ENCODE measurements at regions not wholly inside any gene's neighbourhood (a gene's known extent, or its start where the extent isn't known, plus 50 kb on each side); places are given as distances from the start of the nearest gene placed in this dataset.

DNA sequence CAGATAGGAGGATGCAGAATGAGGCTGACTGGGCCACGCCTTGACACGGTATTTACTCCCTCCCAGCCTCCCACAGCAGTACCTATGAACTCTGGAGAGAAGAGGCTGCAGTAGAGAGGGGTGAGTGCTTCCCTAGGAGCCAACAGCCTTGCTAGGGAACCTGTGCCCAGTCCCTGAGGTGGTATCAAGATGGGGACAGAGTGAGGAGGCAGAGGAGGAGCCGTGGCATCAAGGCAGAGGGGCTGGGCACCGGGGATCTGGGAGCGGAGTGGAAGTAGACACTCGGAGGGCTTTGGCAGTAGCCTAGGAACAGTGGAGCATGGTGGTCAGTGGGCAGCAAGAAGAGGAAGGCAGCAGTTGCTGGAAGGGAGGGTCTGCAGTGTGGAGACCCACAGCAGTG lies 68.7 kb upstream of the CHST15 start:
- Histone ChIP-seq H3K4me3 (ENCODE audit: control insufficient read depth in 2 of 3, extremely low read depth in 1 of 3, insufficient read depth in 2 of 3, low read depth in 1 of 3, low read length in 3 of 3) (no peak overlapping the region), H3K9ac (ENCODE audit: control insufficient read depth, extremely low read depth, insufficient read depth, low read length) (no peak overlapping the region), H3K9me1 (ENCODE audit: control insufficient read depth, extremely low read depth, insufficient read depth, low read length) (no peaks in the 10 kb centered on the region), H3K27me3 (ENCODE audit: control insufficient read depth, extremely low read depth, insufficient read depth, low read length) (peaks cover 3% of the 10 kb centered on the region), H2AFZ (ENCODE audit: control insufficient read depth, low read length) (no peak overlapping the region), H3K4me2 (ENCODE audit: control insufficient read depth, extremely low read depth, insufficient read depth, low read depth, low read length) (no peak overlapping the region), H4K20me1 (ENCODE audit: control insufficient read depth, extremely low read depth, insufficient read depth, low read length) (no peaks in the 10 kb centered on the region), H3K27ac (ENCODE audit: control insufficient read depth, insufficient read depth, low read length) (no peak overlapping the region), H3K4me1 (ENCODE audit: control insufficient read depth, extremely low read depth, insufficient read depth, low read length) (no peaks in the 10 kb centered on the region), H3K36me3 (ENCODE audit: control insufficient read depth in 2 of 2, extremely low read depth in 1 of 2, insufficient read depth in 2 of 2, low read length in 2 of 2) (no peaks in the 10 kb centered on the region), H3K79me2 (ENCODE audit: control insufficient read depth, insufficient read depth, low read length) (no peaks in the 10 kb centered on the region), H3K9me3 (ENCODE audit: control insufficient read depth, low read depth, low read length) (no peaks in the 10 kb centered on the region)
- DNase-seq (ENCODE audit: low read depth, low spot score) (no peak), FAIRE-seq (no peak)
- no peak for TF ChIP-seq EZH2 (IDR thresholded peaks at IDR 0.05; ENCODE audit: low read length)
- TF ChIP-seq, protein P1, sequence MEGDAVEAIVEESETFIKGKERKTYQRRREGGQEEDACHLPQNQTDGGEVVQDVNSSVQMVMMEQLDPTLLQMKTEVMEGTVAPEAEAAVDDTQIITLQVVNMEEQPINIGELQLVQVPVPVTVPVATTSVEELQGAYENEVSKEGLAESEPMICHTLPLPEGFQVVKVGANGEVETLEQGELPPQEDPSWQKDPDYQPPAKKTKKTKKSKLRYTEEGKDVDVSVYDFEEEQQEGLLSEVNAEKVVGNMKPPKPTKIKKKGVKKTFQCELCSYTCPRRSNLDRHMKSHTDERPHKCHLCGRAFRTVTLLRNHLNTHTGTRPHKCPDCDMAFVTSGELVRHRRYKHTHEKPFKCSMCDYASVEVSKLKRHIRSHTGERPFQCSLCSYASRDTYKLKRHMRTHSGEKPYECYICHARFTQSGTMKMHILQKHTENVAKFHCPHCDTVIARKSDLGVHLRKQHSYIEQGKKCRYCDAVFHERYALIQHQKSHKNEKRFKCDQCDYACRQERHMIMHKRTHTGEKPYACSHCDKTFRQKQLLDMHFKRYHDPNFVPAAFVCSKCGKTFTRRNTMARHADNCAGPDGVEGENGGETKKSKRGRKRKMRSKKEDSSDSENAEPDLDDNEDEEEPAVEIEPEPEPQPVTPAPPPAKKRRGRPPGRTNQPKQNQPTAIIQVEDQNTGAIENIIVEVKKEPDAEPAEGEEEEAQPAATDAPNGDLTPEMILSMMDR (optimal IDR thresholded peaks at IDR 0.05 in 1 of 3, IDR thresholded peaks at IDR 0.05 in 1 of 3, conservative IDR thresholded peaks at IDR 0.05 in 1 of 3; ENCODE audit: extremely low read depth in 1 of 3, insufficient read depth in 2 of 3, low read length in 3 of 3): no peak
- dilution Hi-C loops (cut with MboI; ENCODE audit: extremely low pct_ligation_motif_present, low sequenced_read_pairs): no loop called here

DNA sequence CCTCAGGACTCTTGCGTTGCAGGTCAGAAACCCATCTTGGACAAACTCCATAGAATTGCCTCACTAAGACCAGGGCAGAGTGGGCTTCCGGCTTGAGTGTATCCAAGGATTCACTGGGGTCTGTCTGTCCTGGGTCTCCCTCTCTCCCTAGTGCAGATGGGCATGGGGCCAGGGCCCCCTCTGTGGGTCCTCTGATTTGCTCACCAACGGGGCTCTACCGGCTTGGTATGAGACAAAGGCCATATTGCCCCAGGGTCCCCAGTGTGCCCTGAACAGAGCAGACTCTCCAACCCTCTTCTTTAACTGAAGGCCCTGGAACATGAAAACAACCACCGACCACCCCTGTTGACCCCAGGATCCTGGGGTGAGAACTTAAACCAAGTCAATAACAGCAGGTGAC lies 68.2 kb upstream of the CHST15 start:
- dilution Hi-C loops (cut with MboI; ENCODE audit: extremely low pct_ligation_motif_present, low sequenced_read_pairs): no loop called here
- H3K27ac ChIP-seq (ENCODE audit: control insufficient read depth, insufficient read depth, low read length): no peak overlapping the region
- DNase-seq (ENCODE audit: low read depth, low spot score): no peak
- H3K4me2 ChIP-seq (ENCODE audit: control insufficient read depth, extremely low read depth, insufficient read depth, low read depth, low read length): no peak overlapping the region
- TF ChIP-seq, protein P1 (optimal IDR thresholded peaks at IDR 0.05 in 1 of 3, IDR thresholded peaks at IDR 0.05 in 1 of 3, conservative IDR thresholded peaks at IDR 0.05 in 1 of 3; ENCODE audit: extremely low read depth in 1 of 3, insufficient read depth in 2 of 3, low read length in 3 of 3): no peak
- no peaks in the 10 kb centered on the region for H3K9me1 ChIP-seq (ENCODE audit: control insufficient read depth, extremely low read depth, insufficient read depth, low read length)
- H3K79me2 ChIP-seq (ENCODE audit: control insufficient read depth, insufficient read depth, low read length): no peaks in the 10 kb centered on the region
- H3K9me3 ChIP-seq (ENCODE audit: control insufficient read depth, low read depth, low read length): no peaks in the 10 kb centered on the region
- H3K36me3 ChIP-seq (ENCODE audit: control insufficient read depth in 2 of 2, extremely low read depth in 1 of 2, insufficient read depth in 2 of 2, low read length in 2 of 2): no peaks in the 10 kb centered on the region
- no peaks in the 10 kb centered on the region for H3K4me1 ChIP-seq (ENCODE audit: control insufficient read depth, extremely low read depth, insufficient read depth, low read length)
- no peak overlapping the region for H3K9ac ChIP-seq (ENCODE audit: control insufficient read depth, extremely low read depth, insufficient read depth, low read length)
- H3K27me3 ChIP-seq (ENCODE audit: control insufficient read depth, extremely low read depth, insufficient read depth, low read length): peaks cover 3% of the 10 kb centered on the region
- H3K4me3 ChIP-seq (ENCODE audit: control insufficient read depth in 2 of 3, extremely low read depth in 1 of 3, insufficient read depth in 2 of 3, low read depth in 1 of 3, low read length in 3 of 3): no peak overlapping the region
- FAIRE-seq: no peak
- no peak overlapping the region for H2AFZ ChIP-seq (ENCODE audit: control insufficient read depth, low read length)
- H4K20me1 ChIP-seq (ENCODE audit: control insufficient read depth, extremely low read depth, insufficient read depth, low read length): no peaks in the 10 kb centered on the region
